GM12865 (cell line): ENCODE measurements at regions not wholly inside any gene's neighbourhood (a gene's known extent, or its start where the extent isn't known, plus 50 kb on each side); places are given as distances from the start of the nearest gene placed in this dataset.

Source experiments
- DNase-seq: peaks from one replicate; pipeline ENCODE4 v3.0.0; 2010; ENCODE audit warnings: low read depth
- H3K4me3 ChIP-seq: 2 replicates; pipeline ENCODE4 v1.5.1; 2011; ENCODE audit warnings: mild to moderate bottlenecking, low read depth, low read length, control low read depth
- CTCF ChIP-seq: IDR thresholded peaks from 2 replicates; pipeline ENCODE4 v1.5.1; 2011; ENCODE audit warnings: low read length, control low read depth, low read depth, inconsistent platforms; ENCODE audit not compliant: insufficient read depth; ENCODE audit errors: missing control alignments

GRCh38 chr20:58128635-58129625, 99.5 kb downstream of the ANKRD60 start:
- no peak for TF ChIP-seq CTCF
- no peak for DNase-seq
- H3K4me3 ChIP-seq: no peak overlapping the region

DNA sequence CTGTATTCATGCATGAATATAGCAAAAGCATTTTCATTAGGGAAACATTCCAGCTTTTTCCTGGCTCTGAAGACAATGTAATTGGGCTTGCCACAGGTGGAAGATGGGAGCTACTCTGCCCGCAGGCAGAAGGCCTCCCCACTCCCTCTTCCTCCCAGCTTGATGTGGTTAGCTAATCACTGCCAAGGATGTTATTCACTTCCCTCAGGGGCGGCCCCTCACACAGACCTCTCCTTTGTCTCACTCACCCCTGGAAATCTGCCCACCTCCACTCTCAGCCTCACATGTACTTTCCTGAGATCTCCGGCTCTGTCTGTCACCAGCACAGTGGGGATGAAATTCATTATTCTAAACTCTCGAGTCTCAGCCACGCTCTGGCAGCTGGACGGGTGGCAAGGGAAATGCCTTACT, 100.7 kb downstream of the ANKRD60 start:
- DNase-seq: no peak
- TF ChIP-seq CTCF: no peak
- H3K4me3 ChIP-seq: no peak overlapping the region

- TF ChIP-seq CTCF: no peak
- no peak overlapping the region for H3K4me3 ChIP-seq
These were observed 102.7 kb downstream of the ANKRD60 start for GRCh38 chr20:58125726-58126125.

DNA sequence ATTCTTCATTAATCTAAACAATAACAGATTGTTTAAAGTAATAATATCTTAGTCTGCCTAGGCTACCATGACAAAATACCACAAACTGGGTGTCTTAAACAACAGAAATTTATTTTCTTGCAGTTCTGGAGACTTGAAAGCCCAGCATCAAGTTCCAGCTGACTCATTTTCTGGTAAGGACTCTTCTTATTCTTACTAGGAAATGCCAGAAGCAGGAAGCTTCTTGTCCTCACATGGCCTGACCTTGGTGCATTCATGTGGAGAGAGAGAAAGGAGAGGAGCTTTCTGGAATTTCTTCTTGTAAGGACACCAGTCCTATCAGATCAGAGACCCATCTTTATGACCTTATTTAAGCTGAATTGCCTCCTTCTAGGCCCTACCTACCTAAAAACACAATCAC, 110.5 kb downstream of the ANKRD60 start:
- DNase-seq: no peak
- no peak for TF ChIP-seq CTCF
- H3K4me3 ChIP-seq: no peak overlapping the region

More at GRCh38 chr20:58125726-58126125, 102.7 kb downstream of the ANKRD60 start:
- DNase-seq: no peak

DNA sequence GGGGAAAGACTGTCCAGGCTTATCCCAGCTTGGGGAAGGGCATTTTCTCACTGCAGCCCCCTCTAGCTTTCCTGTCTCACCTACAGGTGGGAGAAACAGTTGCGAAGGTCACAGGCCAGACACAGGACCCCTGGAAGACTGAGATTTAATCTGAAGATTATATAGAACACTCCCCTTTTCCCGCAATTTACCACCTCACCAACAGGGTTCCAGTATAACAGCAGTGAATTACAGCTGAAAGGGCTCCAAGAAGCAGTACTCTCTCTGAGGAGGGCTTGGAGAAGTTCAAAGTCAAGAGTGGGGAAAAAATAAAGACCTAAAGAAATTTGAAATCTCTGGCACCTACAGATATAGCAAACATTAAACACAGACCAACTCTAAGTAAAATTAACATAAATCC, 111.9 kb downstream of the ANKRD60 start:
- DNase-seq: no peak
- no peak overlapping the region for H3K4me3 ChIP-seq
- no peak for TF ChIP-seq CTCF

DNA sequence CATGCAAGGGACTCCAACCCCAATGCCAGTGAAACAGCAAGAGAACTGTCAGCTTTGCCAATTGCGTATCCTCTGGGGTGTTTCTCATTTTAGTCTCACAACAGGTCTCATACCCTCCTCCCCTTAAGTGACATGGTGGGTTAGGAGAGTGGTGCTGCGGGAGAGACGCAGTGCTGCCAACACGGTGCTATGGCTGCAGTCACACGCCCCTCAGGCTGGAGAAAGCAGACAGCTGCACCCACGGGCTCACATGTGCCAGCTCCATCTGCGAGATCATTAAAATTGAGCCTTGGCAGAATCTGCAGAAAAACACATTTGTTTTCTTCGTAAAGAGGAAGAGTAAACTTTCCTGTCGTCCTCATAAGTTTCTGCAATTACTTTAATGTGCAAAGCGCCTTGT, 114.7 kb downstream of the ANKRD60 start:
- no peak for DNase-seq
- no peak for TF ChIP-seq CTCF
- H3K4me3 ChIP-seq: no peak overlapping the region
